ENCODE measurements at regions not wholly inside any gene's neighbourhood (a gene's known extent, or its start where the extent isn't known, plus 50 kb on each side); places are given as distances from the start of the nearest gene placed in this dataset.

DNA sequence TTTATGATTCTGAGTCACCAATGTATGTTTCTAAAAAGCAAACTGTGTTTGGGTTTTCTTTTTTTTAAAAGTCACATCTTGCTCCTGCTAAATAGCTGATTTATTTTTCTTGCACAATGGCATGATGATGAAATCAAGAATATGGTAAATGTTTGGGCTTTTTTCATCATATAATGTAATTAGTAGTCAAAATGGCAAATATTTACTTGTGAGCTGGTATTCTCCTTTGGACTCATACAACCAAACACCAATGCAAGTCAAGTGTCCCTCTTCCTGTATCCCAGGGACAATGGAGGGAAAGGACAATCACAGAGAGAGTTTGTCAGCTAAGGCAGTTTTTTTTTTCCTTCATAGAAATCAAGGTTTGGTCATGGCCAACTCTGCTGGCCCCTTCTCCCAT, 94.6 kb upstream of the RALGPS2 start:
- FAIRE-seq = peak; percentile 58
- TF ChIP-seq, protein P1, sequence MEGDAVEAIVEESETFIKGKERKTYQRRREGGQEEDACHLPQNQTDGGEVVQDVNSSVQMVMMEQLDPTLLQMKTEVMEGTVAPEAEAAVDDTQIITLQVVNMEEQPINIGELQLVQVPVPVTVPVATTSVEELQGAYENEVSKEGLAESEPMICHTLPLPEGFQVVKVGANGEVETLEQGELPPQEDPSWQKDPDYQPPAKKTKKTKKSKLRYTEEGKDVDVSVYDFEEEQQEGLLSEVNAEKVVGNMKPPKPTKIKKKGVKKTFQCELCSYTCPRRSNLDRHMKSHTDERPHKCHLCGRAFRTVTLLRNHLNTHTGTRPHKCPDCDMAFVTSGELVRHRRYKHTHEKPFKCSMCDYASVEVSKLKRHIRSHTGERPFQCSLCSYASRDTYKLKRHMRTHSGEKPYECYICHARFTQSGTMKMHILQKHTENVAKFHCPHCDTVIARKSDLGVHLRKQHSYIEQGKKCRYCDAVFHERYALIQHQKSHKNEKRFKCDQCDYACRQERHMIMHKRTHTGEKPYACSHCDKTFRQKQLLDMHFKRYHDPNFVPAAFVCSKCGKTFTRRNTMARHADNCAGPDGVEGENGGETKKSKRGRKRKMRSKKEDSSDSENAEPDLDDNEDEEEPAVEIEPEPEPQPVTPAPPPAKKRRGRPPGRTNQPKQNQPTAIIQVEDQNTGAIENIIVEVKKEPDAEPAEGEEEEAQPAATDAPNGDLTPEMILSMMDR (IDR thresholded peaks at IDR 0.05; ENCODE audit: insufficient read depth, missing control alignments) = no peak
- no peak for DNase-seq (ENCODE audit: insufficient read length, low spot score)

DNA sequence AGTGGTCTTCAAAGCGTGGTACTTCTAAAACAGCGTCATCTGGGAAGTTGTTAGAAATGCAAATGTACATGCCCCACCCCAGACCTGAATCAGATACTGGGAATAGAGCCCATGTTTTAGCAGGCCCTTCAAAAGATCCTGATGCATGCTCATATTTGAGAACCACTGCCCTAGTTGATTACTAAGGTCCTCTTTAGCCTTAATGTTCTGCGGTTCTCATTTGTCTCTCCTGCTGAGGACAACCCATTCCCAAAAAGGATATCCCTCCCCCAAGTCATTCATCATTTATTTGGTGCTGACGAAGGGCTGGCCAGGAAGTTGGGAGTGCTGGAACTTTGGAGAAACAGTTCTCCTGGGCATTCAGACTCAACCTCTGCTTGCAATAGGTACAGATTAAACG, 92.4 kb upstream of the RALGPS2 start:
- FAIRE-seq (no peak), DNase-seq (ENCODE audit: insufficient read length, low spot score) (no peak)
- TF ChIP-seq, protein P1 (IDR thresholded peaks at IDR 0.05; ENCODE audit: insufficient read depth, missing control alignments) = no peak

DNA sequence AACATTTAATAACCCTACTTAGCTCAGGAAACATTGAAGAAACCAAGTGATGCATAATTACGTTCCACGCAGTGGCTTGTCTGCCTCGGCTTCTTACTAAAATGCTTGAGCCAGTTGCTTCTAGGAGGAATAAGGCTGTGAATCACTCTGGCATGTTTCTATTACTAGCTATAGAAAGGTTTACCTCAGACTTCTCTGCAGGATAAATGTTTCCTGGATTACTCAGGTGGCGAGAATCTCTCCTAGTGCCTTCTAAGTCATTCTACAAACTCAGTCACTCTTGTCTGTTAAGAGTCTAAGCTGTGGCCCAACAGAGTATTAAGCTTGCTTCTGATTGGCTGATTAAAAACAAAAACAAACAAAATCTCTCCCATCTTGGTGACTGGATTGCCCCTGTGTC, 92.0 kb upstream of the RALGPS2 start:
- TF ChIP-seq, protein P1 (IDR thresholded peaks at IDR 0.05; ENCODE audit: insufficient read depth, missing control alignments) = no peak
- FAIRE-seq = no peak

DNA sequence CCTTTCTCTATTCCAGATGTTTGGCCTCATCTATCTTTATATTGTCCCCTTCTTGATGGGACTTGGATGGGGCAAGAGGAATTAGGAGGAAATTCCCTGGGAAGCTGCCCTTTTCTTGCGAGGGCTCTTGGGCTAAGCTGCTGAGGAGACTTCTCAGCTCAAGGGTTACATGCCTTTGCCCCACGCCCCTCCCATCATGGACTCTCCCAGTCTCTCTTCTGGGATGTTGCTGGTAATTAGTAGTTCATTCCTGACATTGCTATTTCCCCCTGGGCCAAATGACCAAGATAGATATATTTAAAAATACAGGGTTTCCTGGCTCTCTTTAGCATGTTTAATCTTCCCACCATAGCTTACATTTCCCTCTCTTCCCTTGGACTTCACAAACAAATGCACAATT, 90.6 kb upstream of the RALGPS2 start:
- FAIRE-seq (no peak), DNase-seq (ENCODE audit: insufficient read length, low spot score) (no peak)
- TF ChIP-seq, protein P1 (IDR thresholded peaks at IDR 0.05; ENCODE audit: insufficient read depth, missing control alignments) = no peak

More for the DNA sequence above, 92.0 kb upstream of the RALGPS2 start:
- no peak for DNase-seq (ENCODE audit: insufficient read length, low spot score)

DNA sequence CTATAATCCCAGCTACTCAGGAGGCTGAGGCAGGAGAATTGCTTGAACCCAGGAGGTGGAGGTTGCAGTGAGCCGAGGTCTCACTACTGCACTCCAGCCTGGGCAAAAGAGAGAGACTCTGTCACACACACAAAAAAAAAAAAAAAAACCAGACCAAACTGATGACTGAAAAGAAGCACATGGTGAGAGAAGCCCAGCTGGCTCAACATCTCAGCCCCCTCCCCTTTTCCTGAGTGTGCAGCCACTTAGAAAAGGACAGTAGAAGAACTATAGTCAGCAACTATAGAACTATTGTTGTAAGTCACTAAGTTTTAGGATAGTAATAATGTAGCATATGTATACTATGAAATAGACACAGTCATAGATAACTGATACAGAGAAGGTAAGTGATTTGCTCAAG, 87.2 kb upstream of the RALGPS2 start:
- DNase-seq (ENCODE audit: insufficient read length, low spot score) (no peak), FAIRE-seq (no peak)
- TF ChIP-seq, protein P1 (IDR thresholded peaks at IDR 0.05; ENCODE audit: insufficient read depth, missing control alignments) = no peak

DNA sequence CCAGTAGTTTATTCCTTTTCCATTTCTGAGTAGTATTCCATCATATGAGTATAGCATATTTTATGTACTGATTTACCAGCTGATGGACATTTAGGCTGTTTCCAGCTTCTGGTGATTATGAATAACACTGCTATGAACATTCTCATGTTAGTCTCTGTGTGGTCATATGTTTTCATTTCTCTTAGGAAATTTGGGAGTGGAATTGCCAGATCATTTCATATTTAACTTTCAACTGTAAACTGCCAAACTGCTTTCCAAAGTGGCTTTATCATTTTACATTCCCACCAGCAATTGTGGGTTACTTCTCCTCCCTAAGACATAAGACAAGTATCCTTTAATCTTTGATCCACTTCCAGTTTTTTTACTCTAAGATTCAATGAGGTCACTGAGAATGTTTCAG, 85.7 kb upstream of the RALGPS2 start:
- TF ChIP-seq, protein P1 (IDR thresholded peaks at IDR 0.05; ENCODE audit: insufficient read depth, missing control alignments) = no peak
- DNase-seq (ENCODE audit: insufficient read length, low spot score) (no peak), FAIRE-seq (peak; percentile 87)

DNA sequence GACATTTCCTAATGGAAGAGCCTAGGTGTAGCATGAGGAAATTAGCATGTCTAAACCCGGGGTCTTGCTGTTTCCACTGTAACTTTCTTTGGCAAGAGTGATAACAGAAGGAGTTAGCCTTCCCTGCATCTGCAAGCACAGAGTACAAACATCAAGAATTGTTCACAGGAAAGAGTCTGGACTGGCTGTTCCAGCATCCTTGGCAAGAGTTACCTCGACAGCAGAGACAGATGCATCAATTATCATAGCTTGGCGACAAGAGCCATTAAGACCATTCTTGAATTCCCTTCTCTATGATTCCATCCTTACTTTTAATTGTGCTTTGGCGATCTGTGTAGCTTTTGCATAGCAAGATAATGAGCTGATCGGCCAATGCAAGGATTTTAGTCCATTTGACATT, 82.8 kb upstream of the RALGPS2 start:
- TF ChIP-seq, protein P1 (IDR thresholded peaks at IDR 0.05; ENCODE audit: insufficient read depth, missing control alignments) = no peak
- no peak for DNase-seq (ENCODE audit: insufficient read length, low spot score)
- FAIRE-seq = no peak
